Tibial nerve (tissue), 4 donors: ENCODE measurements at regions not wholly inside any gene's neighbourhood (a gene's known extent, or its start where the extent isn't known, plus 50 kb on each side); places are given as distances from the start of the nearest gene placed in this dataset.

ENCODE experiments used
- DNase-seq, 2 donors: peaks; one replicate each; pipeline ENCODE4 v3.0.0-alpha.2; 2019; ENCODE audit warnings: low spot score in 2 of 2
- H3K27ac ChIP-seq, 4 donors: fragments of 200-600 bp; sonication (generic) in 3 of 4; one replicate each; pipeline ENCODE4 v1.5.1; 2017 to 2019; ENCODE audit warnings: mild to moderate bottlenecking in 1 of 4
- H3K27me3 ChIP-seq, 2 donors: fragments of 200-600 bp; sonication (generic) in 1 of 2; one replicate each; pipeline versions ENCODE4 v1.5.1 to v1.6.0; 2017 to 2019
- H3K36me3 ChIP-seq, 3 donors: fragments of 200-600 bp; sonication (generic); one replicate each; pipeline ENCODE4 v1.5.1; 2018 to 2019
- H3K4me1 ChIP-seq, 4 donors: fragments of 200-600 bp; sonication (generic) in 3 of 4; one replicate each; pipeline ENCODE4 v1.5.1; 2017 to 2019
- H3K4me3 ChIP-seq, 4 donors: fragments of 200-600 bp; sonication (generic) in 3 of 4; one replicate each; pipeline ENCODE4 v1.5.1; 2017 to 2019; ENCODE audit warnings: mild to moderate bottlenecking in 1 of 4, moderate library complexity in 1 of 4
- H3K9me3 ChIP-seq, 4 donors: fragments of 200-600 bp; sonication (generic) in 3 of 4; one replicate each; pipeline ENCODE4 v1.5.1; 2017 to 2019
- CTCF ChIP-seq, 5 experiments: fragments of 200-600 bp in 3 of 5; fragments of 450-650 bp in 2 of 5; sonication (generic) in 3 of 5; IDR thresholded peaks; one replicate each; pipeline ENCODE4 v1.5.1; 2016 to 2019; ENCODE audit warnings: antibody characterized with exemption in 5 of 5, mild to moderate bottlenecking in 3 of 5, moderate library complexity in 2 of 5
- EP300 ChIP-seq, 2 donors: sonication (generic); formaldehyde crosslinking; IDR thresholded peaks; one replicate each; pipeline ENCODE4 v1.6.1; 2017; ENCODE audit warnings: antibody characterized with exemption in 2 of 2, mild to moderate bottlenecking in 1 of 2
- POLR2A ChIP-seq, 2 donors: fragments of 450-650 bp; IDR thresholded peaks; one replicate each; pipeline ENCODE4 v1.6.1; 2017; ENCODE audit warnings: antibody characterized with exemption in 2 of 2, mild to moderate bottlenecking in 2 of 2, moderate library complexity in 2 of 2
- WGBS, 2 donors: methylation state at CpG; one replicate each; pipeline ENCODE4 v1.1.5; 2018; 5-methylcytosine and 5-hydroxymethylcytosine counted together

- Histone ChIP-seq H3K4me3 (no peak overlapping the region), H3K9me3 (no peaks in the 10 kb centered on the region), H3K27me3 (no peaks in the 10 kb centered on the region), H3K4me1 (no peaks in the 10 kb centered on the region), H3K36me3 (no peaks in the 10 kb centered on the region), H3K27ac (no peak overlapping the region)
- DNase-seq: no peak
- TF ChIP-seq CTCF (IDR thresholded peaks at IDR 0.05) (no peak), POLR2A (IDR thresholded peaks at IDR 0.05) (no peak), EP300 (IDR thresholded peaks at IDR 0.05) (no peak)
- 84 to 93% methylated on average over 9 of the region's 9 CpGs for WGBS, 2 donors
Observed at GRCh38 chr10:71028066-71028465, 139.7 kb upstream of the PCBD1 start.

- Histone ChIP-seq H3K4me1 (no peaks in the 10 kb centered on the region), H3K4me3 (no peak overlapping the region), H3K27ac (no peak overlapping the region), H3K27me3 (no peaks in the 10 kb centered on the region), H3K9me3 (no peaks in the 10 kb centered on the region), H3K36me3 (no peaks in the 10 kb centered on the region)
- TF ChIP-seq EP300 (IDR thresholded peaks at IDR 0.05): no peak
- TF ChIP-seq POLR2A (IDR thresholded peaks at IDR 0.05): no peak
- TF ChIP-seq CTCF (IDR thresholded peaks at IDR 0.05): no peak
- 60 to 61% methylated on average over 9 of the region's 9 CpGs for WGBS, 2 donors
- no peak for DNase-seq
Observed at GRCh38 chr10:71029411-71029892, 141.1 kb upstream of the PCBD1 start.

GRCh38 chr10:71029907-71030306, 141.5 kb upstream of the PCBD1 start:
- Histone ChIP-seq H3K27ac (no peak overlapping the region), H3K9me3 (no peaks in the 10 kb centered on the region), H3K4me1 (no peaks in the 10 kb centered on the region), H3K36me3 (no peaks in the 10 kb centered on the region), H3K27me3 (no peaks in the 10 kb centered on the region), H3K4me3 (no peak overlapping the region)
- no peak for TF ChIP-seq EP300 (IDR thresholded peaks at IDR 0.05)
- no peak for TF ChIP-seq POLR2A (IDR thresholded peaks at IDR 0.05)
- TF ChIP-seq CTCF (IDR thresholded peaks at IDR 0.05): no peak
- 66 to 74% methylated on average over 7 to 10 of the region's 10 CpGs for WGBS, 2 donors
- DNase-seq: no peak

- 58 to 82% methylated on average over 4 of the region's 4 CpGs for WGBS, 2 donors
- no peaks in the 10 kb centered on the region for H3K27me3 ChIP-seq
- H3K9me3 ChIP-seq: no peaks in the 10 kb centered on the region
- no peaks in the 10 kb centered on the region for H3K36me3 ChIP-seq
- DNase-seq: no peak
- TF ChIP-seq EP300 (IDR thresholded peaks at IDR 0.05) (no peak), CTCF (IDR thresholded peaks at IDR 0.05) (no peak), POLR2A (IDR thresholded peaks at IDR 0.05) (no peak)
- no peak overlapping the region for H3K4me3 ChIP-seq
- no peaks in the 10 kb centered on the region for H3K4me1 ChIP-seq
- no peak overlapping the region for H3K27ac ChIP-seq
Observed at GRCh38 chr10:71031026-71031425, 142.7 kb upstream of the PCBD1 start.

GRCh38 chr10:71031603-71032002, 143.2 kb upstream of the PCBD1 start:
- TF ChIP-seq CTCF (IDR thresholded peaks at IDR 0.05) (no peak), POLR2A (IDR thresholded peaks at IDR 0.05) (no peak), EP300 (IDR thresholded peaks at IDR 0.05) (no peak)
- WGBS, 2 donors: 26 to 36% methylated on average over 2 of the region's 2 CpGs
- no peak overlapping the region for H3K4me3 ChIP-seq
- H3K4me1 ChIP-seq: no peaks in the 10 kb centered on the region
- H3K27me3 ChIP-seq: no peaks in the 10 kb centered on the region
- H3K9me3 ChIP-seq: no peaks in the 10 kb centered on the region
- no peak for DNase-seq
- no peak overlapping the region for H3K27ac ChIP-seq
- H3K36me3 ChIP-seq: no peaks in the 10 kb centered on the region
